ENCODE measurements at regions not wholly inside any gene's neighbourhood (a gene's known extent, or its start where the extent isn't known, plus 50 kb on each side); places are given as distances from the start of the nearest gene placed in this dataset.
A peak's percentile ranks its signal among the peaks of the same experiment; 100 is the strongest.

GRCh38 chr20:53711333-53712211 lies 117.9 kb upstream of the ZNF217 start:
- Histone ChIP-seq H3K9ac (ENCODE audit: extremely low read depth, insufficient read length, low read length) (no peak overlapping the region), H2AFZ (ENCODE audit: low read length) (no peak overlapping the region), H2BK120ac (ENCODE audit: low read depth, low read length, poor library complexity, severe bottlenecking) (no peak overlapping the region), H3K4ac (ENCODE audit: low read depth, low read length) (no peak overlapping the region), H3K18ac (ENCODE audit: insufficient read length, low read depth, low read length) (no peak overlapping the region), H4K8ac (replicated peaks; ENCODE audit: insufficient read length, low read depth, low read length) (no peak overlapping the region), H3K79me1 (ENCODE audit: insufficient read depth, low read depth, low read length, poor library complexity, severe bottlenecking) (no peaks in the 10 kb centered on the region), H3K4me1 (ENCODE audit: insufficient read depth, low read length) (peaks cover 7% of the 10 kb centered on the region; the same call in 1 of the 2 replicates), H3K27ac (ENCODE audit: insufficient read length, low read depth, low read length) (peak overlapping the region; percentile 41), H3K23me2 (ENCODE audit: insufficient read length, low read depth, low read length, poor library complexity, severe bottlenecking) (no peaks in the 10 kb centered on the region), H2BK12ac (ENCODE audit: insufficient read length, low read depth, low read length) (no peak overlapping the region), H4K5ac (ENCODE audit: insufficient read length, low read depth, low read length) (peak overlapping the region; percentile 68), H2AK5ac (ENCODE audit: insufficient read length, low read length) (peak overlapping the region; percentile 0), H3K23ac (ENCODE audit: insufficient read length, low read depth, low read length) (no peak overlapping the region), H4K20me1 (ENCODE audit: control insufficient read depth, insufficient read depth, insufficient read length) (no peaks in the 10 kb centered on the region), H2BK20ac (ENCODE audit: low read depth, low read length, poor library complexity, severe bottlenecking) (no peak overlapping the region), H3K56ac (ENCODE audit: insufficient read length, low read depth, low read length) (no peak overlapping the region), H3T11ph (ENCODE audit: low read length) (no peak overlapping the region), H3K4me2 (ENCODE audit: insufficient read depth, insufficient read length, low read length) (no peak overlapping the region), H3K9me3 (ENCODE audit: control insufficient read depth, low read depth, low read length) (no peaks in the 10 kb centered on the region), H2BK15ac (ENCODE audit: low read depth, low read length) (no peak overlapping the region), H3K14ac (ENCODE audit: insufficient read depth, low read length) (no peak overlapping the region), H3K79me2 (ENCODE audit: insufficient read depth, low read length) (no peaks in the 10 kb centered on the region), H2BK5ac (ENCODE audit: insufficient read length, low read length) (no peak overlapping the region), H4K91ac (ENCODE audit: insufficient read length, low read depth, low read length) (no peak overlapping the region), H3K27me3 (ENCODE audit: insufficient read depth, low read length) (no peaks in the 10 kb centered on the region)
- H3K27ac Mint-ChIP-seq = peak overlapping the region; percentile 70 to 96 (median 77); a peak in 5 of 7 replicates
- H3K4me3 Mint-ChIP-seq = no peak overlapping the region
- peaks cover 46 to 49% of the 10 kb centered on the region in 2 experiments for H3K4me1 Mint-ChIP-seq
- no peaks in the 10 kb centered on the region for H3K27me3 Mint-ChIP-seq (ENCODE audit: low read depth)
- no peak for TF ChIP-seq CTCF (conservative IDR thresholded peaks at IDR 0.05)
- DNase-seq = no peak
- WGBS (ENCODE audit: extremely low coverage, insufficient read length, low lambda C conversion rate) = no CpG with 5 or more reads among the region's 11 CpGs
- H3K9me3 Mint-ChIP-seq = no peaks in the 10 kb centered on the region
- H3K36me3 Mint-ChIP-seq (ENCODE audit: insufficient read depth in 1 of 3, low read depth in 3 of 3) = no peaks in the 10 kb centered on the region
